WI38 (cell line): ENCODE measurements at regions not wholly inside any gene's neighbourhood (a gene's known extent, or its start where the extent isn't known, plus 50 kb on each side); places are given as distances from the start of the nearest gene placed in this dataset.
"Not testable (repeated sequence)": the region's sequence is repeated elsewhere in the genome, so short reads cannot be mapped to it uniquely, and the experiment has no call there.

Experiments used
- H3K4me3 ChIP-seq: 2 replicates; pipeline ENCODE4 v1.5.1; 2011; ENCODE audit warnings: low read depth, mild to moderate bottlenecking, control low read depth, low read length
- CTCF ChIP-seq: IDR thresholded peaks from 2 replicates; pipeline ENCODE4 v1.5.1; 2012; ENCODE audit warnings: low read depth, mild to moderate bottlenecking, control low read depth, low read length

GRCh38 chr1:166484471-166484870, 317.7 kb upstream of the FAM78B start:
- H3K4me3 ChIP-seq, result no peak overlapping the region
- TF ChIP-seq CTCF, result no peak

- H3K4me3 ChIP-seq, result no peak overlapping the region
- TF ChIP-seq CTCF, result no peak
These were observed 318.1 kb upstream of the FAM78B start for GRCh38 chr1:166484871-166485270.

GRCh38 chr1:166485620-166486019, 318.8 kb upstream of the FAM78B start:
- no peak overlapping the region for H3K4me3 ChIP-seq
- TF ChIP-seq CTCF, result no peak

DNA sequence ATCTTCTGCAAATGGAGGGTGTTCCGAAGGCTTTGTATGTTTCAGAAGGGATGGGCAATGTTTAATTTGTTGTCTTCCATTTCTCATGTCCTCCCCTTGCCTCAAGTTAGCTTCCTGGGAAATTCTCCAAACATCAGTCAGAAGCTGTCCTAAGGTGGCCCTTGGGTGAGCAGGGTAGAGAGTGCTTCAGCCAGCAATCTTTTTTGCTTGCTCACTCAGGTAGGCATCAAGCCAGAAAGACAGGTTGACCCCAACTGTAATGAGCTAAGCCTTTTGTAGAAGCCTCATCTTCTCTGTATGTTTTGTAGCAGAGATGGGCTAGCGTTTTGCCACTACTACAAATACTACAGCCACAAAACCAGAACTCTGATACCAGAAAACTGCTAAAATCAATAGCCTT, 321.5 kb upstream of the FAM78B start:
- no peak for TF ChIP-seq CTCF
- H3K4me3 ChIP-seq, result no peak overlapping the region

DNA sequence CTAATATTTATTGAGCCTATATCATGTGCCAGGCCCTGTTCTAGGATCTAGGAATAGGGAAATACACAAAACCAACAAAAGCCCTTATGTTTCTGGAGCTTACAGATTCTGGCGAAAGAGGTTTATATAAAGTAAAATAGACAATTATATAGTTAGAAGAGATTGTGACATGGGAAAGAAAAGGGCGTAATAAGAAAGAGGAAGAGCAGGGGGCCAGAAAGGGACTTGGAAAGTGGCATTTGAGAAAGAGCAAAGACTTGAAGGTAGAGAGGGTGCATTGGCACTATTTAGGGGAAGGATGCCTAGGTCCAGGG, 322.5 kb upstream of the FAM78B start:
- H3K4me3 ChIP-seq, result no peak overlapping the region
- no peak for TF ChIP-seq CTCF

GRCh38 chr1:166489670-166490436, 323.1 kb upstream of the FAM78B start:
- TF ChIP-seq CTCF, result no peak

GRCh38 chr1:166490437-166490991, 323.7 kb upstream of the FAM78B start:
- peak overlapping the region; percentile 45 for H3K4me3 ChIP-seq
- no peak for TF ChIP-seq CTCF

More at GRCh38 chr1:166489670-166490436, 323.1 kb upstream of the FAM78B start:
- peak overlapping the region; percentile 45 for H3K4me3 ChIP-seq

- not testable (repeated sequence) for H3K4me3 ChIP-seq
These were observed 327.0 kb upstream of the FAM78B start for GRCh38 chr1:166493765-166494164.
